ENCODE measurements at regions not wholly inside any gene's neighbourhood (a gene's known extent, or its start where the extent isn't known, plus 50 kb on each side); places are given as distances from the start of the nearest gene placed in this dataset.

GRCh38 chr4:13316354-13316753 lies 167.8 kb downstream of the RAB28 start:
- DNase-seq (ENCODE audit: low read depth, low spot score): no peak

DNA sequence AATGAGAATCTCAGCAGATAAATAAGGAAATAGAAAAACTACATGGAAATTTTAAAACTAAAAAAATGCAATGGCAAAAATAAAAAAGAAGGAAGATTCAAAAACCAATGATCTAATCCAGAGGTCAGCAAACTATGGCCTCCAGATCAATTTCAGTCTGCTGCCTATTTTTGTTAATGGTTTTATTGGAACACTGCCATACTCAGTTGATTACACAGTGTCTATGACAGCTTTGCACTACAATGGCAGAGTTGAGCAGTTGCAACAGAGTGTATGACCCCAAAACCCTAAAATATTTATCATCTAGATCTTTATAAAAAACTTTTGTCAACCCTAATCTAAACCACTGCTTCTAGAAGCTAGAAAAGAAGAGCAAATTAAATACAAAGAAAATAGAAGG lies 170.3 kb downstream of the RAB28 start:
- no peak for DNase-seq (ENCODE audit: low read depth, low spot score)

GRCh38 chr4:13312264-13312663 lies 171.9 kb downstream of the RAB28 start:
- no peak for DNase-seq (ENCODE audit: low read depth, low spot score)

- no peak for DNase-seq (ENCODE audit: low read depth, low spot score)
These were observed 174.4 kb downstream of the RAB28 start for GRCh38 chr4:13309751-13310150.

GRCh38 chr4:13306356-13306755 lies 177.8 kb downstream of the RAB28 start:
- DNase-seq (ENCODE audit: low read depth, low spot score): no peak

GRCh38 chr4:13302876-13303275 lies 181.3 kb downstream of the RAB28 start:
- DNase-seq (ENCODE audit: low read depth, low spot score): no peak

DNA sequence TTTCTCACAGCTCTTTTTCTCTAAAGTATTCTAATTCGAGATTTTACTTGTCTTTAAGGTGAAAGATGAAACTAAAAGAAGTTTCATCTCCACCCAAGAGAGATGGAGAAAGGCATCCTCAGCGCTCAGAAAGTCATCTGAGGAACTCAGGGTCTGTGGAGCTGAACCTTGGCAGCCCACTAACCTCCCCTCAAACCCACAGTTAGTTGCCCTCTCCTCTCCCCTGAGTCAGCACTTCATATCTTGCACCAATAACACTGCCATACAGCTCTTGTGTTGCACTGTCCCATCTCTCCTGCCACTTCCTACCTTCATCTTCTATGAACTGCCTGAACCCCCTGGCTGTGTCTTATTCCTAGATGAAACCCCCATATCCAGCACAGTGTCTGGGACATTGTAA lies 184.8 kb downstream of the RAB28 start:
- no peak for DNase-seq (ENCODE audit: low read depth, low spot score)

GRCh38 chr4:13298655-13299054 lies 185.5 kb downstream of the RAB28 start:
- no peak for DNase-seq (ENCODE audit: low read depth, low spot score)

DNA sequence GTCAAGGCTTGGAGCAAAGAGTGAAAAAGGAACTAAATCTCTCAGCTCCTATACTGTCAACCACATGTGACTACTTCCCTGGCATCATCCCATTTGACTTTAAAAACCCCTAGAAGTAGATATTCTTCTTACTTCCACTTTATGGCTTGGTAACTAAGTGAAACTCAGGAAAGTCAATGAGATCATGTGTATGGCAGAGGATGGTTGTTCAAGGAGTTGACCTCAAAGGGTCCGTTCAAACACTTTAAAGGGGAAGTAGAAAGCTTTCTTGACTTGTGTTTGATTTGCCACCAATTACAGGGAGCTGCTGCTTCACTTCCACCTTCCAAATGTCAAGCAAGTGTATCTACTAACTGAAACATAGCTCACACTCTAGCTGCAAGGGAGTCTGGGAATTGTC lies 187.2 kb downstream of the RAB28 start:
- DNase-seq (ENCODE audit: low read depth, low spot score): no peak

- DNase-seq (ENCODE audit: low read depth, low spot score): no peak
These were observed 189.1 kb downstream of the RAB28 start for GRCh38 chr4:13294961-13295605.

- no peak for DNase-seq (ENCODE audit: low read depth, low spot score)
These were observed 191.8 kb downstream of the RAB28 start for GRCh38 chr4:13292372-13292771.

GRCh38 chr4:13289391-13289790 lies 194.7 kb downstream of the RAB28 start:
- no peak for DNase-seq (ENCODE audit: low read depth, low spot score)

GRCh38 chr4:13285336-13285735 lies 198.8 kb downstream of the RAB28 start:
- no peak for DNase-seq (ENCODE audit: low read depth, low spot score)

GRCh38 chr4:13284932-13285331 lies 199.2 kb downstream of the RAB28 start:
- no peak for DNase-seq (ENCODE audit: low read depth, low spot score)

- DNase-seq (ENCODE audit: low read depth, low spot score): no peak
These were observed 207.8 kb downstream of the RAB28 start for GRCh38 chr4:13276357-13276756.

DNA sequence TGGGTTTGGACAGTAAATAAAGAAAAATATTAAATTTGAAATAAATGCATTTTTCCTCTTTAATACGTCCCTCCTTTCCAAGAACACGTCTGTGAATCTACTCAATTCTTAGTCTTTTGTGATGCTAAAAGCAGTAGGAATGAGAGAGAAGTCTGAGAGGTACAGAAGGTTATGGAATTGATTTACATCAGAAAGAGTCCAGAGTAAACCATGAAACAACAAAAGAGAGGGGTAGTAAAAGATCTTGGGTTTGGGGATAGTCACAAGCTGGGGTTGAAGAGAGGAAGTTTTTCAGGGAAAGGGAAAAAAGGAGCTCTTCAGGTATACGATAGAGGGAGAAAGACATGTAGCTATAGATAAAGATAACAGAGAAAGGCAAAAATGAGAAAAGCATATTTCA lies 215.4 kb downstream of the RAB28 start:
- DNase-seq (ENCODE audit: low read depth, low spot score): no peak

DNA sequence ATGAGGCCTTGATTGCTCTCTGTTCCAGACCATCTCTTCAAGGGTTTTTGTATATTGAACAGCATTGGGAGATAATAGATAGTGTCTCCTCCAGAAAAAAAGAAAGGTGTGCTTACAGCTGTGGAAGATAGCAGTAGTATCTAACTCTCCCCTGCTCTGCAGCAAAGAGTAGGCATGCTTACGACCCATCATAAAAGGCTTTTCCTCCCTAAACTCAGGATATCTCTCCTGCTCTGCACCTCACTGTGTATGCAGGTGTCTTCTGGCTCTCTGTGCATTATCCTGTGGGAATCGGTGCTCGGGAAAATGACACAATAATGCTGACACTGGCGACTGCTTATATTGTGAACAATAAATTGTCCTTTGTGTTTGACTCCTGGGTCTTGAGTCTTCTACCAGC lies 216.0 kb downstream of the RAB28 start:
- no peak for DNase-seq (ENCODE audit: low read depth, low spot score)

GRCh38 chr4:13267091-13267490 lies 217.0 kb downstream of the RAB28 start:
- DNase-seq (ENCODE audit: low read depth, low spot score): no peak

DNA sequence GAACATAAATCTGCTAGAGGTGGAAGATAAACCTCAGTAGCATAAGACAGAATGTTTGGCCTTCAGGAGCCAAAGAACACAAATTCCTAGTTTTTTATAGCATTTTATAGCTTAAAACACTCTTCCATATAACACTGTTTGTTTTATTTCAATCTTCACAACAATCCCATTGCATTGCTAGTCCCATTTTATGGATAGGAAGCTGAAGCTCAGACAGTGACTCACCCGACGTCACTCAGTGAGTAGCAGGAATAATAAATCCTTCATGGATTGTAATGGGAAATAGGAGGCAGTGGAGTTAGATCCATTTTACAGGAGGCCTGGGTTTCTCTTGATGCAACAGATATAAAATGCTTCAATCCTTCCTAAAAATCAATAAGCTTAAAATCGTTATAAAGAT lies 217.5 kb downstream of the RAB28 start:
- no peak for DNase-seq (ENCODE audit: low read depth, low spot score)

- no peak for DNase-seq (ENCODE audit: low read depth, low spot score)
These were observed 220.1 kb downstream of the RAB28 start for GRCh38 chr4:13263967-13264525.

GRCh38 chr4:13262816-13263215 lies 221.3 kb downstream of the RAB28 start:
- no peak for DNase-seq (ENCODE audit: low read depth, low spot score)

DNA sequence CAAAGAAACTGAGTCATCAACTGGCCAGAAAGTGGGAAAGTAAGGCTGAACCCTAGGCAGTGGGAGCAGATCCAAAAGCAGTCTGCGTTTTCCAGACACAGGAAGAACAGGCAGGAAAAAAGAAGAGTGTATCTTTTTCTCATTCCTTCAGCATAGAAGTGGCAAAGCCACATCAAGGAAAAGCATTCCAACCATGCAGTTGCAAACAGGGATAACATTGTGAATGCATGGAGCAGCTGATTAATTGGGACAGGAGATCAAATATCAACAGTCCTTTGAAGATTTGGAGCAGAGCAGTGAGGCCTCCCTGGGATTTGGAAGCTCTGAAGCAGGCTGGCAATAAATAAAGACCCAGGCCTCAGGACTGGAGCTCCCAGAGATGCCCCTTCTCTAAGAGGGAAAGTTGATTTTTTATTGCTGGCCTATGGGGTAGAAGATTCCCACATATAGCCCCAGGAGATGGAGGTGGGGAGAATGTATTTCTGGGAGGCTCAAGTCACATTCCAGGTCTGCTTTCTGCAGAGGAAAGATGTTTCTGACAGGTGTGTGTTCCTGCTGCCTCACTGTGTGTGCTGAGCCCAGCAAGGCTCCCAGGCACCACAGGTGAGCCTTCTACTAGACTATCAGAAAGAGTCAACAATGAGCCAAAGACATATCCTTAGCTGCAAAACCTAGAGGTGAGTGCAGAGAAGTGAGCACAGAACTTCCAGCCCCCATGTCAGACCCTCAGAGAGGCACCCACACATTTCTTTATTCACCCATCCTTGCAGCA lies 222.5 kb downstream of the RAB28 start:
- DNase-seq (ENCODE audit: low read depth, low spot score): no peak

GRCh38 chr4:13260513-13260912 lies 223.6 kb downstream of the RAB28 start:
- DNase-seq (ENCODE audit: low read depth, low spot score): no peak
